Psoas muscle (tissue), 7 donors: ENCODE measurements at regions not wholly inside any gene's neighbourhood (a gene's known extent, or its start where the extent isn't known, plus 50 kb on each side); places are given as distances from the start of the nearest gene placed in this dataset.

Source experiments
- ATAC-seq, 4 donors: fragments of 200-7000 bp; cut with Tn5 transposase; one replicate each; pipeline ENCODE4 v1.9.1; 2020; ENCODE audit warnings: moderate library complexity in 3 of 4, mild to moderate bottlenecking in 2 of 4
- DNase-seq, 2 donors: peaks; one replicate each; pipeline ENCODE4 v3.0.0-alpha.2; 2020
- H3K27ac ChIP-seq: fragments of 200-600 bp; one replicate; pipeline ENCODE4 v1.8.0; 2022
- H3K27me3 ChIP-seq, 3 donors: fragments of 200-600 bp in 1 of 3; one replicate each; pipeline versions ENCODE4 v1.6.1 to v1.8.0; 2013 to 2022; ENCODE audit warnings: low read length in 2 of 3, mild to moderate bottlenecking in 2 of 3, moderate library complexity in 1 of 3; ENCODE audit not compliant: insufficient read depth in 3 of 3
- H3K36me3 ChIP-seq, 2 donors: fragments of 200-600 bp in 1 of 2; one replicate each; pipeline versions ENCODE4 v1.6.1 to v1.8.0; 2013 to 2022; ENCODE audit warnings: low read depth in 1 of 2, mild to moderate bottlenecking in 1 of 2, moderate library complexity in 1 of 2; ENCODE audit not compliant: insufficient read depth in 1 of 2
- H3K4me1 ChIP-seq: fragments of 200-600 bp; one replicate; pipeline ENCODE4 v1.8.0; 2022
- H3K4me3 ChIP-seq: fragments of 200-600 bp; one replicate; pipeline ENCODE4 v1.8.0; 2022; ENCODE audit warnings: mild to moderate bottlenecking
- H3K9me3 ChIP-seq: fragments of 200-600 bp; one replicate; pipeline ENCODE4 v1.8.0; 2022
- WGBS, 3 donors: extraction: QIAGEN DNeasy Blood & Tissue Kit; methylation state at CpG; one replicate each; pipeline versions ENCODE4 v1.1.6 to v1.1.7; 2013; 5-methylcytosine and 5-hydroxymethylcytosine counted together
- intact Hi-C, 2 donors: fragments of 100-400 bp; cut with DNase I; formaldehyde crosslinking; loops; one replicate each; pipeline versions ENCODE4 v1.11.0 to v1.14.2; 2022
- TF ChIP-seq, protein P1 (sequence below): fragments of 200-600 bp; IDR thresholded peaks from one replicate; pipeline ENCODE4 v1.8.0; 2022; ENCODE audit warnings: antibody characterized with exemption
- donor health status: healthy with polysubstance abuse.
- donor health status: DM: no; HTN: no; CAD: no; lungs with moderate emphysema.
- donor health status: Bipolar disorder and iron deficiency.
- donor health status: healthy.
- donor health status: DM: yes; HTN: yes; CAD: no.
- donor health status: DM: no; HTN: no; CAD: no.
- donor health status: DM: yes; HTN: yes; CAD: no.

- 81 to 93% (median 88%) methylated on average over 10 of the region's 10 CpGs for WGBS, 3 donors
- intact Hi-C loops = no loop called here
These were observed 101.4 kb upstream of the C1orf174 start for GRCh38 chr1:4001461-4001860.

DNA sequence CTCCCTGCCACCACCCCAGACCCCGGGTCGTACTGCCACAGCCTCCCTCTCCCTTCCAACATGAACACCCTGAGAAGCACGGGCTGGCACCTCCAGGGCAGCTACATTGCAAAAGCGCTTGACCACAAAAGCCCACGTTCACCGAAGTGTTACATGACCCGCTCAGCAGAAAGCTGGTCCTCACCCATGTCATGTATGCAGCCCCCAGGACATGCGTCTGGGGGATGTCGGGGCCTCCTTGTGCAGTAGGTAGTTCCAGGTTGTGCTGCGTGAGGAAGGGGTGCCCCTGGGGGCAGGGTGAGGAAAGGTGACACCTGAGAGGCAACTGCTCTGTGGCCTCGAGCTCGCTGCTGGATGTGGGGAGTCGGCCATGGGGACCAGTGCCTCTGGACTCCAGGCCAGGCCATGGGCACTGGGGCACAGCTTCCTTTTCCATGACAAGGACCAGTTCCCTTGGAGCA is 102.0 kb upstream of the C1orf174 start:
- ATAC-seq (no peak), DNase-seq (no peak)
- no peaks in the 10 kb centered on the region for H3K36me3 ChIP-seq
- intact Hi-C loops = no loop called here
- peaks cover 3 to 40% (median 4%) of the 10 kb centered on the region in 3 donors for H3K27me3 ChIP-seq
- no peak overlapping the region for H3K4me3 ChIP-seq
- TF ChIP-seq, protein P1, sequence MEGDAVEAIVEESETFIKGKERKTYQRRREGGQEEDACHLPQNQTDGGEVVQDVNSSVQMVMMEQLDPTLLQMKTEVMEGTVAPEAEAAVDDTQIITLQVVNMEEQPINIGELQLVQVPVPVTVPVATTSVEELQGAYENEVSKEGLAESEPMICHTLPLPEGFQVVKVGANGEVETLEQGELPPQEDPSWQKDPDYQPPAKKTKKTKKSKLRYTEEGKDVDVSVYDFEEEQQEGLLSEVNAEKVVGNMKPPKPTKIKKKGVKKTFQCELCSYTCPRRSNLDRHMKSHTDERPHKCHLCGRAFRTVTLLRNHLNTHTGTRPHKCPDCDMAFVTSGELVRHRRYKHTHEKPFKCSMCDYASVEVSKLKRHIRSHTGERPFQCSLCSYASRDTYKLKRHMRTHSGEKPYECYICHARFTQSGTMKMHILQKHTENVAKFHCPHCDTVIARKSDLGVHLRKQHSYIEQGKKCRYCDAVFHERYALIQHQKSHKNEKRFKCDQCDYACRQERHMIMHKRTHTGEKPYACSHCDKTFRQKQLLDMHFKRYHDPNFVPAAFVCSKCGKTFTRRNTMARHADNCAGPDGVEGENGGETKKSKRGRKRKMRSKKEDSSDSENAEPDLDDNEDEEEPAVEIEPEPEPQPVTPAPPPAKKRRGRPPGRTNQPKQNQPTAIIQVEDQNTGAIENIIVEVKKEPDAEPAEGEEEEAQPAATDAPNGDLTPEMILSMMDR = no peak
- no peak overlapping the region for H3K27ac ChIP-seq
- WGBS, 3 donors = 75 to 77% (median 76%) methylated on average over 13 of the region's 13 CpGs
- H3K4me1 ChIP-seq = no peaks in the 10 kb centered on the region
- no peaks in the 10 kb centered on the region for H3K9me3 ChIP-seq

More at GRCh38 chr1:4001461-4001860, 101.4 kb upstream of the C1orf174 start:
- H3K36me3 ChIP-seq = no peaks in the 10 kb centered on the region
- no peak overlapping the region for H3K4me3 ChIP-seq
- no peaks in the 10 kb centered on the region for H3K9me3 ChIP-seq
- peaks cover 3 to 47% (median 4%) of the 10 kb centered on the region in 3 donors for H3K27me3 ChIP-seq
- TF ChIP-seq, protein P1 = no peak
- DNase-seq = no peak
- no peak for ATAC-seq
- no peaks in the 10 kb centered on the region for H3K4me1 ChIP-seq
- H3K27ac ChIP-seq = no peak overlapping the region

- H3K27ac ChIP-seq = no peak overlapping the region
- no peak for DNase-seq
- H3K4me1 ChIP-seq = no peaks in the 10 kb centered on the region
- H3K36me3 ChIP-seq = no peaks in the 10 kb centered on the region
- ATAC-seq = no peak
- no peak overlapping the region for H3K4me3 ChIP-seq
- TF ChIP-seq, protein P1 = no peak
- H3K9me3 ChIP-seq = no peaks in the 10 kb centered on the region
- intact Hi-C loops = no loop called here
- 45 to 61% (median 50%) methylated on average over 10 of the region's 10 CpGs for WGBS, 3 donors
- H3K27me3 ChIP-seq = peaks cover 3 to 38% (median 4%) of the 10 kb centered on the region in 3 donors
These were observed 102.7 kb upstream of the C1orf174 start for GRCh38 chr1:4002741-4003140.

GRCh38 chr1:4003846-4004505 is 103.9 kb upstream of the C1orf174 start:
- intact Hi-C loops = no loop called here
- ATAC-seq (no peak), DNase-seq (no peak)
- TF ChIP-seq, protein P1 = no peak
- Histone ChIP-seq H3K27me3 (peaks cover 3 to 33% (median 4%) of the 10 kb centered on the region in 3 donors), H3K4me1 (no peaks in the 10 kb centered on the region), H3K27ac (no peak overlapping the region), H3K4me3 (no peak overlapping the region), H3K36me3 (no peaks in the 10 kb centered on the region), H3K9me3 (no peaks in the 10 kb centered on the region)
- WGBS, 3 donors = 71 to 75% (median 74%) methylated on average over 20 of the region's 20 CpGs
